HL-60 (cell line): ENCODE measurements at regions not wholly inside any gene's neighbourhood (a gene's known extent, or its start where the extent isn't known, plus 50 kb on each side); places are given as distances from the start of the nearest gene placed in this dataset.

ENCODE experiments used
- CTCF ChIP-seq: IDR thresholded peaks from one replicate; pipeline ENCODE4 v1.5.1; 2011; ENCODE audit warnings: low read length, control low read depth, inconsistent platforms; ENCODE audit not compliant: insufficient read depth
- GABPA ChIP-seq: IDR thresholded peaks from 2 replicates; pipeline ENCODE4 v1.6.1; 2012; ENCODE audit warnings: low read depth
- POLR2AphosphoS5 ChIP-seq: IDR thresholded peaks from 2 replicates; pipeline ENCODE4 v1.6.1; 2012; ENCODE audit warnings: low read depth
- REST ChIP-seq: IDR thresholded peaks from 2 replicates; pipeline ENCODE4 v1.6.1; 2012; ENCODE audit warnings: low read depth; ENCODE audit not compliant: insufficient replicate concordance

GRCh38 chr12:114141921-114142564 is 175.9 kb upstream of the RBM19 start:
- no peak for TF ChIP-seq CTCF
- no peak for TF ChIP-seq POLR2AphosphoS5
- no peak for TF ChIP-seq GABPA
- TF ChIP-seq REST, result no peak
